GM12892 (cell line): ENCODE measurements at regions not wholly inside any gene's neighbourhood (a gene's known extent, or its start where the extent isn't known, plus 50 kb on each side); places are given as distances from the start of the nearest gene placed in this dataset.

Experiments
- DNase-seq: peaks from one replicate; pipeline ENCODE4 v3.0.0; 2011; ENCODE audit not compliant: insufficient read length
- FAIRE-seq: peaks from 2 replicates; lab custom pipeline; 2011; peaks lifted over from hg19 to GRCh38; lab: Jason Lieb, UNC
- POLR2A ChIP-seq: IDR thresholded peaks from 2 replicates; pipeline ENCODE4 v1.6.1; 2011; ENCODE audit warnings: low read depth, low read length, control low read depth
- POLR2AphosphoS5 ChIP-seq: IDR thresholded peaks from 2 replicates; pipeline ENCODE4 v1.6.1; 2011; ENCODE audit warnings: low read depth, low read length, control low read depth
- TAF1 ChIP-seq: IDR thresholded peaks from 2 replicates; pipeline ENCODE4 v1.6.1; 2011; ENCODE audit warnings: low read depth, mild to moderate bottlenecking, control low read depth, low read length, borderline replicate concordance

DNA sequence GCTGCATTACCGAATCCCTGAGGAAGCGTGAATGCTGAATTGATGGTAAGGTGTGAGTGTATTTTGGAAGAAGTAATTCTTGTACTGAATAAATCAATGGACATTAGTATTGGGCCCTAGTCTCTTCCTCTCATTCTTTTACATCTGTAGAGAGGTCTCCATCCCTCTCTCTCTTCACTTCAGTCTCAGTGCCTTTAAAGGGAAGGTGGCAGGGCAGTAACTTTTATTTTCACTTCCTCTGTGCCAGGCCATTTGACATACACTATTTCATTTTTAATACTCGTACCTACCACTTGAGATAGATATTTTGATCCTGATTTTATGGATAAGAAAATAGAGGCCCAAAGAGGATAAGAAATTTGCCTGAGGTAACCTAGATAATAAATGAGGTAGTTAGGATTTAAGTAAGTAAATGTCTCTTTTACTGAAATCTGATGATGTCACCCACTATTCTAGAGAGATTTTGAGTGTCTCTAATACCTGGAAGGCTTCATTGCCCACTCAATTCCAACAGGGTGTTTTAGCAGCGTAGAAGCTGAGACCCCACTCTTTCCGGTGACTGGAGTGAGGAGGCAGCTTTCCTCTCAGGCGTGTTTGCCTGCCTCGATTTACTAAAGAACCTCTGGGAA, 177.9 kb upstream of the PRICKLE1 start:
- DNase-seq (no peak), FAIRE-seq (no peak)
- TF ChIP-seq POLR2AphosphoS5 (no peak), TAF1 (no peak), POLR2A (no peak)

DNA sequence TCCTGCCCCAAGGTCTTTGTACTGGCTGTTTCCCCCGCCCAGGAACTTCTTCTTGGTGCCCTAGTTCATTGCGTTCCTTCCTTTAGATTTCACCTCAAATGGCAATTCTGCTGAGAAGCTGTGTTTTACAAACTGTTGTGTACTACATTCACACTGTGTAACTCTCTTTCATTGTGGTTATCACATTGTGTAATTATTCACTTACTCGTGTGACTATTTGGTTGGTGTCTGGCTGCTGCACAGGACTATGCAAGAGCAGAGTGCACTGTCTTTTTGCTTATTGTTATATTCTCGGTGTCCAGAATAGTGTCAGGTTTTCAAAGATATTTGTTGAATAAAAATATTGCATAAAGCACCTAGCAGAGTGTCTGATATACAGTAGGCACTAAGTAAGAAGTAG, 177.2 kb upstream of the PRICKLE1 start:
- DNase-seq (no peak), FAIRE-seq (no peak)
- TF ChIP-seq TAF1: no peak
- no peak for TF ChIP-seq POLR2A
- TF ChIP-seq POLR2AphosphoS5: no peak

DNA sequence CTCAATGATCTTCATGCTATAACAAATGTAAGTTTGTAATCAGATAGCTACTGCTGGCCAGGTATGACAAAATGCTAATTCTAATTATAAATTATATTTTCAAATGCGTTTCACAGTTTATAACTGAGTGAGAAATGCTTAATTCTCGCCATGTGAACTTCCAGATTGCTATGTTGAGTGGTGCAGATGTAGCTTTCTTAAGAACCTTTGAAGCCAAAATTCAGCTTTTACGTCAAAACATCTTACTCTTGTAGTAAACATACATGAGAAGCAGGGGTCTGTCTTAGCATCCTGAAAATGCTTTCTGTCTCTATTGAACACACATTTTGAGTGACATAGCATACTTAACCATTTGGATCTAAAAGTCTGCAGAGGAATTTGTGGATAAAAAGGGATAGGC, 176.5 kb upstream of the PRICKLE1 start:
- FAIRE-seq (no peak), DNase-seq (no peak)
- no peak for TF ChIP-seq TAF1
- no peak for TF ChIP-seq POLR2A
- TF ChIP-seq POLR2AphosphoS5: no peak

DNA sequence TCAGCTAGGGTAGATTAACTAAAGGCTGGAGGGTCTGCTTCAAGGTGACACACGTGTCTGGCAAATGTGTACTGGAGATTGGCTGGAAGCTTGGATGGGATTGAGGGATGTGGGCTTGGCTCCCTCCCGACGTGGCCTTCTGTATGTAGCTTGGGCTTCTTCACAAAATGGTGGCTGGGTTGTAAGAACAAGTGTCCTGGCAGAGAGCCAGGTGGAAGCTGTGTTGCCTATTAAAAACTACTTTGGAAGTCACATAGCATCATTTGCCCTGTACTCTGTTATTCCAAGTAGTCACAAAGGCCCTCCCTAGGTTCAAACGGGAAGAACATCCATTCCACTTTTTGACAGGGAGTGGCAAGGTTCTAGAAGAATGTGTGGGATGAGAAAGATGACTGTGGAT, 174.1 kb upstream of the PRICKLE1 start:
- FAIRE-seq (no peak), DNase-seq (no peak)
- no peak for TF ChIP-seq POLR2AphosphoS5
- no peak for TF ChIP-seq POLR2A
- TF ChIP-seq TAF1: no peak

DNA sequence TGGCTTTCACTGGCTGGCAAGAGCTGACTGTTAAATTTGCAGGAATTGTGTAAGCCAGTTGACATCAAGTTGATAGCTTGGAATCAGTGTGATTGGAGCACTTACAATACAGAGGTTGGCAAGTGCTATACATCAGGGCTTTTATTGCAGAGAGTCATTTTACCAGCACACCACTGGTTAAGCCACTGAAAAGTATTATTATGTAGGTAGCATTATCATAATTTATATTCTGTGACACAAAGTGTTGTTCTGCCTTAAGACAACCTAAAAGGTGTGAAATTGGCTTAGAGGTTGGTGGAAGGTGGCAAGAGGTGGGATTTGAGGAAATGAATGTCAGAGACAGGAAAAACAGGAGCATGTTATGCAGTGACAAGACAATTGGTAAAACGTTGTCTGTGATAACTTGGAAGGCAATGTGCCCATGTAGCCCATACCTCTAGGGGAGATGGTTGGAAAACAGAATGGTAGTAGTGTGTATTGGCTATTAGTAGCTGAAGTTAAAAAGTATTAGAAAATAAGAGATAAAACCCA, 172.9 kb upstream of the PRICKLE1 start:
- no peak for FAIRE-seq
- TF ChIP-seq POLR2A (no peak), POLR2AphosphoS5 (no peak), TAF1 (no peak)

DNA sequence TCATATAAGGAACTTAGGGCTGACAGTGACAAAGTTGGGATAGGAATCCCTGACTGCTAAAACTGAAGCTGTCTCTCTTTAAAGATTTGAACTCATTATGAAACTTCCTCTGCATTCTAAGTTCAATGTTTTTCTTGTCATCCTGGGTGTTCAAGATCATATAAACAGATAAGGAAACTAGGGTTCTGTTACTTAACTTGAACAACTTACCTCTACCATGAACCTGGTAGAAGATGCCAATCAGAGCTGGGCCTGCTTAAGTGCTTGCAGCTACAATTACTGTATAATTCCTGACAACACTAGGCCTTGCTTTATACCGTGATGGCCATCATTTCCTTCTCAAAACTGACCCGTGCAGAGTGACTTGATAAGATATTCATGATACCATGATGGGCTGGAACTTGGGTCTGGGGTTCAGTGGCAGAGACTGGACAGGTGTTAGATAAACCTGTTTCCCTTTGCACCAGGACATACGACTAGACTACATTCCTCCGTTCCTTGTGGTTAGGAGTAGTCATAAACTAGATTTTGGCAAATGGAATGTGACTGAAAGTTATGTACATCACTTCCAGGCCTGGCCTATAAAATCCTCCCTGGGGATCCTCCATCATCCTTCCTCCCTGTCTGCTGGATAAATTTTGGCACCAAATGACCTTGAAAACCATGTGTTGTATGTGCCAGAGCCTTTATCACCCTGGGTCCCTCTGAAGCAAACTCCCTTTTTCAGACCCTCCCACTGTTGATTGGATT, 172.2 kb upstream of the PRICKLE1 start:
- DNase-seq: no peak
- FAIRE-seq: no peak
- TF ChIP-seq POLR2A (no peak), TAF1 (no peak), POLR2AphosphoS5 (no peak)

More for the DNA sequence above, 172.9 kb upstream of the PRICKLE1 start:
- no peak for DNase-seq

DNA sequence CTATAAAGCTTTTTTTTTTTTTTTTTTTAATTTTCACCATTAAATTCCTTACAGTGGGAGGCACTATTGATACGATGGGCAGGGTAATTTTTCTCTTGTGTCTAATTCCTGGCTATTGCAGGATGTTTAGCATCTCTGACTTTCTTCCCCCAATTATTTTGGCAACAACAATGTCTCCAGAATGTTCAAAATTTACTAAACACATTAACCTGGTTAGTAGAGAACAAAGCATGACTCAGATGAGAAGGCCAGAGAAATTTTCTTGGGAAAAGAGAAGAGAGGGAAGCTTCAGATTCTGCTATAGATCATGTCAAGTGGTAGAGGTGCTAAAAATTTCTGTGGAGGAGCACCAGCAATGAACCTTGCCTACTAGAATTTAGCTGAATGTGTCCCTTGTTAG, 171.5 kb upstream of the PRICKLE1 start:
- DNase-seq (no peak), FAIRE-seq (no peak)
- TF ChIP-seq POLR2AphosphoS5 (no peak), POLR2A (no peak), TAF1 (no peak)

DNA sequence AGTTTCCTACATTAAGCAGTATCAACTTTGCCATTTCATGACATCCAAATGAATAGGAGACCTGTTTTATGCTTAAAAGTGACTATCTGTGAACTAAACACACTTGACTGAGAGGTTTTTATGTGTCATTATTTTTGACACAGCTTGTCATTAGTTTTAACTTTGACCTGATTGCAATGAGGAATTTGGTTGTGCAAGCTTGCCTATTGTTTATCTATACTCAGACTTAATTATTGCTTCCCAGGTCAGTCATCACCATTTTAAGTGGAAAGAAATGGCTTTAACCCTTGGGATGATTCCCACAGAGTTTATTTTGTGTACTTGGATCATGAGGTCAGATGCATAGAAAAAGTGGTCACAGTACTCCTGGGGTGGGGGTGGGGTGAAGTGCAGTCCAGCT, 171.0 kb upstream of the PRICKLE1 start:
- FAIRE-seq (no peak), DNase-seq (no peak)
- TF ChIP-seq TAF1 (no peak), POLR2AphosphoS5 (no peak), POLR2A (no peak)

DNA sequence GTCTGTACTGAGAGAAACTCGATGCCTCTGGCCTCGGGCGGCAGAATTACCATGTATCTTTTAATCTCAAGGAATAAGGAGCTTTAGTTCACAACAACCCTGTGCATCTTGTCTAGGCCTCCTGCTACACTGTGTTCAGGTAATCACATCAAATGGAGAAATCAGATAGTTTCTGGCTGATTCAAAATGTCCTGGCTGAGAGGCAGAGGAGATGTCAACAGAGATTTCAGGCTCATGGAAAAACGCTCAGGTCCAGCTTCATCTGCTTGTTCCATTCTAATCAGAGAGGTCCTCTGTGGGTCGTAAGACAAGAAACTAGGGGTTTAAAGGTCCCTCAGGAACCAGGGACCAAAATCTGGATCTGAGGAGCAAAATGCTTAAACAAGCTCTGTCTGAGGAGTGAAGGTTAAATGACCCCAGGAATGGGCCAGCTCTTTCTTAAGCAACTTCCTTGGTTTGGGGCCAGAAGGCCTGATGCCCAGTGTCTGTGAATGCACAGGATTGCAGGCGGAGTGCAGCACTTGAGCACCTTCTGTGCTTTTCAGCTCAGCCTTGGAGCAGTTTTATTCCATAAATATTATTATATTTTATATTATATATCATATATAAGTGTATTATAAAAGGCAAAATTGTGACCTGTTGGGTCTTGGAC, 170.2 kb upstream of the PRICKLE1 start:
- FAIRE-seq (no peak), DNase-seq (no peak)
- TF ChIP-seq POLR2A (no peak), POLR2AphosphoS5 (no peak)

DNA sequence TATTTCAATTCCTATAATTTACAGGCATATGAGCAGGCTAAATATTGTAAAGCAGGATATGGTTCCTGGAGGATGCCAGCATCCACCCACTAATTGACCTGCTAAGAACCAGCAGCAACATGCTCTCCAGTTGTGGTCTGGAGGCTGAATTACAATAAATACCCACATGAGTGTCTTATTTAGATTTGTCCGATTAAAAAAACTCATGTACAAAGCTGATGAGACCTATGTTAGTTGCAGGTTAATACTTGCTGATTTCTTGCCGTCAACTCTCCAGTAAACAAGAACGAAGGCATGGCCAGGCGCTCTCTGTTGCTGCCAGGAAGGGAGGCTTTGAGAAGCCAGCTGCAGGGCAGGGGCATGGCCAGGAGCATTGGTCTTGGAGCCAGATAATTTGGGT, 169.3 kb upstream of the PRICKLE1 start:
- no peak for TF ChIP-seq POLR2AphosphoS5
- no peak for TF ChIP-seq TAF1
- no peak for TF ChIP-seq POLR2A
- DNase-seq (no peak), FAIRE-seq (no peak)

DNA sequence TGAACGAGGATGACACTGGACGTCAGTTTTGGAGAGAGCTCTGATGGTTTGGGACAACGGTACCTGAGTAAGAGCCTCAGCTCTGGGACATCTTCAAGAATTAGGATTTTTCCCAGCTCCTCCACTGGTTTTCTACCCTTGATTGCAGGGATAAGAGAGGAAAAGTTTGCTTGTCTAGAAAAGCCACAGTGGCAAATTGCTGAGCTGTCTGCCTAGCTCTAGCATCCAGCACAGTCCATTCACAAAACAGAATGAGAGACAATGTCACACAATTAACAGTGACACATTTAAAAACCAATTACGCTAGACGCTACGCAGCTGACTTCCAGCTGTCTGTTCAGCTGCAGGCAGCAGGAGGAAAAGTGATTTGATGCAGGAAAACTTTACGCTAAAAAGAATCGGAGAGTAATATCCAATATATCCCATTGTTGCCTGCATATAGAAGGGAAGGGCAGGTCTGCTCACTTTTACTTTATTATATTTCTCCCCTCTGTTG, 168.1 kb upstream of the PRICKLE1 start:
- TF ChIP-seq POLR2AphosphoS5 (no peak), TAF1 (no peak), POLR2A (no peak)
- no peak for FAIRE-seq
- DNase-seq: no peak

DNA sequence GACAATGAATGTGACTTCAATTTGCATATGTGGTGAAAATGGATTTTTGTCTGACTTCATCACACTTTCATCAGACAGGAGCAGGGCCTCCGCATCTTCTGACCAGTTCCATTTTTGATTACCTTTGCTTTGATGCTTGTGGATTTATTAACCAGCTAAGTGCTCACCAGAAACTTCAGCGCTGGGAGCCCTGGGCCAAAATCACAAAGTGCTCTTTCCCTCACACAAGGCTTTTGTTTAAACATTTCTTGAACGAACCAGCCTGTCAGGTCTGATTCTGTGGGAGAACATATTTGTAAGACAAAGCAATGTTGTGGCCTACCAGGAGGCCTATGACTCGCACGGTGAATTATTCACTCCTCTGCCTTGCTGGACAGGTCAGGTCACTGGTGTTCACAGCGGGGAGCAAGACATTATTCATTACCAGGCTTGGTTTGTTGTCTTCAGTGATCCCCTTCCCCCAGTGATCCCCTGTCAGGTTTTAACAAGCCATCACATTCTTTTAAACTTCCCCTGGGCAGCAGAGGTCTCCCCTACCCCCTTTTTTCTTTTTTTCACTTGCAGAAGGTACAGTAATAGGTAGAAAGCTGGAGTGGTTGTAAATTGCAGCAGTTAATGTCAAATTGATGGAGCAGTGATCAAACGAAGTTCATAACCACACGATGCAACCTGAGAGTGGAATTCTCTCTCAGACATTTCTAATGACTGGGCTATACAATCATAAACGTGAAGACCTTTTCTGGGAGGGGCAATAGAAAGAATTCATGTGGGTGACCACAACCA, 167.5 kb upstream of the PRICKLE1 start:
- TF ChIP-seq POLR2A (no peak), POLR2AphosphoS5 (no peak), TAF1 (no peak)
- FAIRE-seq (no peak), DNase-seq (no peak)
